GM12874 (cell line): ENCODE measurements at regions not wholly inside any gene's neighbourhood (a gene's known extent, or its start where the extent isn't known, plus 50 kb on each side); places are given as distances from the start of the nearest gene placed in this dataset.

Source experiments
- CTCF ChIP-seq: IDR thresholded peaks from 2 replicates; pipeline ENCODE4 v1.5.1; 2011; ENCODE audit warnings: low read depth, mild to moderate bottlenecking, control low read depth, low read length, moderate library complexity; ENCODE audit not compliant: insufficient read depth

GRCh38 chr7:8382004-8382730 lies 51.2 kb upstream of the NXPH1 start:
- TF ChIP-seq CTCF, result no peak
